RPMI8226 (cell line): ENCODE measurements at regions not wholly inside any gene's neighbourhood (a gene's known extent, or its start where the extent isn't known, plus 50 kb on each side); places are given as distances from the start of the nearest gene placed in this dataset.
"Not testable (repeated sequence)": the region's sequence is repeated elsewhere in the genome, so short reads cannot be mapped to it uniquely, and the experiment has no call there.

Source experiments
- DNase-seq: peaks from one replicate; pipeline ENCODE4 v3.0.0-alpha.2; 2015

GRCh38 chr5:54820346-54821134 lies 164.9 kb downstream of the ESM1 start:
- no peak for DNase-seq

- no peak for DNase-seq
These were observed 178.0 kb downstream of the ESM1 start for GRCh38 chr5:54807421-54807820.

GRCh38 chr5:54804521-54804920 lies 180.9 kb downstream of the ESM1 start:
- DNase-seq = no peak

- DNase-seq = no peak
These were observed 181.3 kb downstream of the ESM1 start for GRCh38 chr5:54804086-54804485.

GRCh38 chr5:54803471-54804011 lies 181.9 kb downstream of the ESM1 start:
- DNase-seq = no peak

- DNase-seq = no peak
These were observed 185.7 kb downstream of the ESM1 start for GRCh38 chr5:54799645-54800044.

- no peak for DNase-seq
These were observed 189.6 kb downstream of the ESM1 start for GRCh38 chr5:54795777-54796176.

GRCh38 chr5:54795284-54795683 lies 190.1 kb downstream of the ESM1 start:
- DNase-seq = no peak

- no peak for DNase-seq
These were observed 191.0 kb downstream of the ESM1 start for GRCh38 chr5:54794135-54794975.

GRCh38 chr5:54793468-54794134 lies 191.8 kb downstream of the ESM1 start:
- DNase-seq = no peak

GRCh38 chr5:54792611-54793404 lies 192.6 kb downstream of the ESM1 start:
- DNase-seq = no peak

- not testable (repeated sequence) for DNase-seq
These were observed 197.5 kb downstream of the ESM1 start for GRCh38 chr5:54787910-54788309.

- peak; percentile 91 for DNase-seq
These were observed 199.4 kb downstream of the ESM1 start for GRCh38 chr5:54785729-54786591.

GRCh38 chr5:54778783-54779182 lies 206.6 kb downstream of the ESM1 start:
- DNase-seq = no peak

- DNase-seq = no peak
These were observed 209.7 kb downstream of the ESM1 start for GRCh38 chr5:54775645-54776044.

GRCh38 chr5:54774281-54775170 lies 210.9 kb downstream of the ESM1 start:
- no peak for DNase-seq

GRCh38 chr5:54772684-54773083 lies 212.7 kb downstream of the ESM1 start:
- DNase-seq = no peak

- DNase-seq = no peak
These were observed 213.2 kb downstream of the ESM1 start for GRCh38 chr5:54772231-54772630.

- no peak for DNase-seq
These were observed 215.6 kb downstream of the ESM1 start for GRCh38 chr5:54769746-54770145.

- no peak for DNase-seq
These were observed 216.3 kb downstream of the ESM1 start for GRCh38 chr5:54769072-54769471.
